ENCODE measurements at regions not wholly inside any gene's neighbourhood (a gene's known extent, or its start where the extent isn't known, plus 50 kb on each side); places are given as distances from the start of the nearest gene placed in this dataset.

DNA sequence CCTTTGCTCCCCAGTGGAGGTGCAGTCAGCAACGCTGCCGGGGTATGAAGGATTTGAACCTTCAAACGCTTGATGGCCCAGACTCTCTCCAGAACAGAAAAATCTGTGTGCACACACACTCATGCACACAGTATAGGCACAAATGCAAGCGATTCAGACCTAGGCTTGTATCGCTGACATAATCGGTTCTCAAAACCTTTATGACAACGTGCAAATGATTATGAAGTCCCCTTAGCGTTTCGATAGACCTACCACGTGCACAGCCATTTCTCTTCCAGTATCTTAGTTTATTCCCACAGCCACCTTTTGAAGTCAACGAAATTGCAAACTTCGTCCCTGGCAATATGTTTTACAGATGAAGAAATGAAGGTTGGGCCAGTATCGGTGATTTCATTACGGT is 138.9 kb upstream of the MYCN start:
- TF ChIP-seq SRF (IDR thresholded peaks at IDR 0.05; ENCODE audit: low read depth, low read length) (no peak), POLR2AphosphoS5 (IDR thresholded peaks at IDR 0.05; ENCODE audit: low read depth, low read length) (no peak), TAF1 (IDR thresholded peaks at IDR 0.05; ENCODE audit: low read depth, low read length) (no peak), EZH2 (IDR thresholded peaks at IDR 0.05; ENCODE audit: low read depth, low read length, severe bottlenecking) (no peak), NRF1 (IDR thresholded peaks at IDR 0.05; ENCODE audit: low read depth, low read length) (no peak), ZNF274 (IDR thresholded peaks at IDR 0.05; ENCODE audit: borderline replicate concordance, extremely low read depth, low read length) (no peak), MAFK (IDR thresholded peaks at IDR 0.05; ENCODE audit: low read depth, low read length) (no peak)
- TF ChIP-seq, protein P1, sequence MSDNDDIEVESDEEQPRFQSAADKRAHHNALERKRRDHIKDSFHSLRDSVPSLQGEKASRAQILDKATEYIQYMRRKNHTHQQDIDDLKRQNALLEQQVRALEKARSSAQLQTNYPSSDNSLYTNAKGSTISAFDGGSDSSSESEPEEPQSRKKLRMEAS (IDR thresholded peaks at IDR 0.05): no peak
- TF ChIP-seq, protein P2, sequence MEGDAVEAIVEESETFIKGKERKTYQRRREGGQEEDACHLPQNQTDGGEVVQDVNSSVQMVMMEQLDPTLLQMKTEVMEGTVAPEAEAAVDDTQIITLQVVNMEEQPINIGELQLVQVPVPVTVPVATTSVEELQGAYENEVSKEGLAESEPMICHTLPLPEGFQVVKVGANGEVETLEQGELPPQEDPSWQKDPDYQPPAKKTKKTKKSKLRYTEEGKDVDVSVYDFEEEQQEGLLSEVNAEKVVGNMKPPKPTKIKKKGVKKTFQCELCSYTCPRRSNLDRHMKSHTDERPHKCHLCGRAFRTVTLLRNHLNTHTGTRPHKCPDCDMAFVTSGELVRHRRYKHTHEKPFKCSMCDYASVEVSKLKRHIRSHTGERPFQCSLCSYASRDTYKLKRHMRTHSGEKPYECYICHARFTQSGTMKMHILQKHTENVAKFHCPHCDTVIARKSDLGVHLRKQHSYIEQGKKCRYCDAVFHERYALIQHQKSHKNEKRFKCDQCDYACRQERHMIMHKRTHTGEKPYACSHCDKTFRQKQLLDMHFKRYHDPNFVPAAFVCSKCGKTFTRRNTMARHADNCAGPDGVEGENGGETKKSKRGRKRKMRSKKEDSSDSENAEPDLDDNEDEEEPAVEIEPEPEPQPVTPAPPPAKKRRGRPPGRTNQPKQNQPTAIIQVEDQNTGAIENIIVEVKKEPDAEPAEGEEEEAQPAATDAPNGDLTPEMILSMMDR (IDR thresholded peaks at IDR 0.05; ENCODE audit: control extremely low read depth in 1 of 3, insufficient read depth in 1 of 3, low read depth in 1 of 3, low read length in 3 of 3): no peak
- TF ChIP-seq, protein P3, sequence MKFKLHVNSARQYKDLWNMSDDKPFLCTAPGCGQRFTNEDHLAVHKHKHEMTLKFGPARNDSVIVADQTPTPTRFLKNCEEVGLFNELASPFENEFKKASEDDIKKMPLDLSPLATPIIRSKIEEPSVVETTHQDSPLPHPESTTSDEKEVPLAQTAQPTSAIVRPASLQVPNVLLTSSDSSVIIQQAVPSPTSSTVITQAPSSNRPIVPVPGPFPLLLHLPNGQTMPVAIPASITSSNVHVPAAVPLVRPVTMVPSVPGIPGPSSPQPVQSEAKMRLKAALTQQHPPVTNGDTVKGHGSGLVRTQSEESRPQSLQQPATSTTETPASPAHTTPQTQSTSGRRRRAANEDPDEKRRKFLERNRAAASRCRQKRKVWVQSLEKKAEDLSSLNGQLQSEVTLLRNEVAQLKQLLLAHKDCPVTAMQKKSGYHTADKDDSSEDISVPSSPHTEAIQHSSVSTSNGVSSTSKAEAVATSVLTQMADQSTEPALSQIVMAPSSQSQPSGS (IDR thresholded peaks at IDR 0.05; ENCODE audit: low read length): no peak
